HG03354 (cell line): ENCODE measurements at regions not wholly inside any gene's neighbourhood (a gene's known extent, or its start where the extent isn't known, plus 50 kb on each side); places are given as distances from the start of the nearest gene placed in this dataset.
"Not testable (repeated sequence)": the region's sequence is repeated elsewhere in the genome, so short reads cannot be mapped to it uniquely, and the experiment has no call there.

Experiments used
- ATAC-seq: cut with Tn5 transposase; IDR thresholded peaks from one replicate; pipeline ENCODE4 v1.9.1; 2021; ENCODE audit warnings: mild to moderate bottlenecking; ENCODE audit not compliant: unreplicated experiment, poor library complexity, severe bottlenecking

- ATAC-seq, result no peak
Measured at GRCh38 chr12:20047901-20048300, 320.4 kb upstream of the PDE3A start.

DNA sequence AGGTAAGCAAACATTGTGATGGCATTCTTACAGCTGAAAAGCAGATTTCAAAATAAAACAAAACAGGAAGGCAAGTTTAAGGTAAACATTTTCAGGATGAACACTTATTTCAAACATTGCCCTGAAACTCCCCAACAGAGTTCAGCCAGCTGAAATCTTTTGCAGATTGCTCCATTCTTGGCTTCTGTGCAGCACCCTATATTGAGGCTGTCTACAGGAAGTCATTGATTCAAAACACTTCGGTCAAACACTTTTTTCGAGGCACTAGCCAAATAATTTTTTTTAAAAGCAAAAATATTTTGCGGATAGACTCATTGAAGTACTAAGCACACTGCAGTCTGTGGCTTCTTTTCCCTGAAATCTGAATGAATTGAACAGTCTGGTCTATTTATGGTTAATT is 318.1 kb upstream of the PDE3A start:
- ATAC-seq, result no peak

DNA sequence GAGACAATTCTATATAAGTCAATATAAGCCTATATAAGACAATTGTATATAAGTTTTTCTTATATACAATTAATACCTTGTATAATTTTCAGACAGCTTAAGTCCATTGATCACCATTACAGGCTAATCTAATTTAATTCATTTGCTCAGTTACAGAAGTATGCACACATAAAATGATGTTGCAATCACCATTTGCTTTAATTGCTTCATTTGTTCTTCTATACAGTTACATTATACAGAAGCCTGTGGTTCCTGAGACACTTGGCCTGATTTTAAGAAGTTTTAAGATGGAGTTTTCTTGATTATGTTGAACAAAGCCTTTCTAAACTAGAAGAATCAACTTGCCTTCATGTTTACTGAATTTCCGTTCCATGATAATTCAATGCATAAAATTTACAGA is 314.6 kb upstream of the PDE3A start:
- no peak for ATAC-seq

DNA sequence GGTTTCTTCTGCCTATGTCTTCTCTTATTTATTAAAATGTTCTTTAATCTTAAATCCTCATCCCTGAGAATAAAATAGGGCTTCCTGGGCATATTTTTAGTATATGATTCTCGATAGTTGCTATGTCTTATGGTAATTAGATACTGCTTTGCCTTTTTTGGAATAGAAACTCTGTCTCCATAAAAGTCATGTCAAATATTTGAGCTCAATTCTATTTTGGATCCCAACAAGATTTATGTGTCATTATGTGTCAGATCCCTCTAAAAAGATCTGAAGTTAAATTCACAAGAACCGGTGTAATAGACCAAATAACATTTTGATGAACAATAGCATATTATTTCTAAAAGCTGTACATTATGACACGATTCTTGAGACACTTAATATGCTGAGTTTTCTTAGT is 312.5 kb upstream of the PDE3A start:
- ATAC-seq, result no peak

GRCh38 chr12:20057398-20057797 is 310.9 kb upstream of the PDE3A start:
- ATAC-seq, result no peak

DNA sequence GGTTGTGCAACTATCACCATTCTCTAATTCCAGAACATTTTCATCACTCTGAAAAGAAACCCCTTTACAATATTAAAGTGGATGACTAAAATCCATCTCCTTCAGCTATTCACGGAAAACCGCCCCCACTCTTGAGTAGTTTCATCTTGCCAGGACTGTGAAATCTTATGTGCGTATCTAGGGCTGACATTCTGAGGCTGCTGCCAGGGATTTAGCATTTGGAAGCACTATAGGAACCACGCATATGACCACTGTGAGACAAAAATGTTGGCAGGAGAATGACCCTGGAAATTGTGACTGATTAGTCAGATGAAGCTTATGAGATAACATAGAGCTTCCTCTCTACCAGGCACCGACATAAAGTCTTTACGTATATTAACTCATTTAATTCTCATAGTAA is 305.2 kb upstream of the PDE3A start:
- no peak for ATAC-seq

DNA sequence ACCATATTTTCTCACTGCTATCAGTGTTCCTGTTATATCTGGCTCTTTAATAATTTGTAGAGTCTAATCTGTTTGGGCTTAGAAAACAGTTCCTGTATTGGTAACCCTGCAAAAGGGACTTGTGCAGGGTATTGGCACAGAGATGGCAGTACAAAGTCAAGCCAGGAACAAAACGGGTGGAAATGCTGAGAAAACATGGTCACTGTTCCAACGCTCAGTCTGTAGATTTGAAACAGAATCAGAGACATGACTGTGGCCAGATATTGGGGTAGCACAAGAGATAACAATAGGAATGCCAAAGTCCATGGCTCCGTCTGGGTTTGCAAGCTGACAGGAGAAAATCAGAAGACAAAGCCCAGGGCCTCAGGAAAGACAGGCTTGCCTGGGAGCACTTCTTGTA is 290.7 kb upstream of the PDE3A start:
- ATAC-seq, result no peak

GRCh38 chr12:20089077-20089476 is 279.3 kb upstream of the PDE3A start:
- ATAC-seq, result no peak

DNA sequence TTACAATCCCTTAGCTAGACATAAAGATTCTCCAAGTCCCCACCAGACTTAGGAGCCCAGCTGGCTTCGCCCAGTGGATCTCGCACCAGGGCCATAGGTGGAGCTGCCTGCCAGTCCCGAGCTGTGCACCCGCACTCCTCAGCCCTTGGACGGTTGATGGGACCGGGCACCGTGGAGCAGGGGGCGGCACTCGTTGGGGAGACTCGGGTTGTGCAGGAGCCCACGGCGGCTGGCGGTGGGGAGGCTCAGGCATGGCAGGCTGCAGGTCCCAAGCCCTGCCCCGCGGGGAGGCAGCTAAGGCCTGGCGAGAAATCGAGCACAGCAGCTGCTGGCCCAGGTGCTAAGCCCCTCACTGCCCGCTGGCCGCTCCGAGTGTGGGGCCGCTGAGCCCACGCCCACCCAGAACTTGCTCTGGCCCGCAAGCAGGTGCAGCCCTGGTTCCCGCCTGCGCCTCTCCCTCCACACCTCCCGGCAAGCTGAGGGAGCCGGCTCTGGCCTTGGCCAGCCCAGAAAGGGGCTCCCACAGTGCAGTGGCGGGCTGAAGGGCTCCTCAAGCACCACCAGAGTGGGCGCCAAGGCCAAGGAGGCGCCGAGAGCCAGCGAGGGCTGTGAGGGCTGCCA is 275.0 kb upstream of the PDE3A start:
- ATAC-seq, result not testable (repeated sequence)

DNA sequence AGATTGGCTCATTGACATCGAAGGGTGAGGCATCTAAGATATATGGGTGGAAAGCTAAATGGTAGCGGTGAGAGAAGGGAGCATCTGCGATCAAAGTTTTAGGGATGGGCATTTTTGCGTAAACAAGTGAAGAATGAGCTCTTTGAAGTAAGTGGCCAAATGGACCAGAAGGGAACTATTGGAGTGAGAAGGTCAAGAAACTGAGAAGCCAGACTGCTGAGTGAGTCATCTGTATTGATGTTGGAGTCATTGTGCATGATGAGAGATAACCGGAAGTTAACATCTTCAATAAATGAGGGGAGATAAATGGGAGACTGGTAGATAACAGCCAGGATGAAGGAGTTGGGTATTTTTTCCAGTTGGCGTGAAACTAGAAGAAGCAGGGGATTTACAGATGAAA is 271.9 kb upstream of the PDE3A start:
- no peak for ATAC-seq

GRCh38 chr12:20097626-20098025 is 270.7 kb upstream of the PDE3A start:
- ATAC-seq, result no peak

GRCh38 chr12:20099395-20100183 is 268.7 kb upstream of the PDE3A start:
- no peak for ATAC-seq

- no peak for ATAC-seq
Measured at GRCh38 chr12:20101046-20101445, 267.3 kb upstream of the PDE3A start.

- ATAC-seq, result no peak
Measured at GRCh38 chr12:20105943-20106342, 262.4 kb upstream of the PDE3A start.

DNA sequence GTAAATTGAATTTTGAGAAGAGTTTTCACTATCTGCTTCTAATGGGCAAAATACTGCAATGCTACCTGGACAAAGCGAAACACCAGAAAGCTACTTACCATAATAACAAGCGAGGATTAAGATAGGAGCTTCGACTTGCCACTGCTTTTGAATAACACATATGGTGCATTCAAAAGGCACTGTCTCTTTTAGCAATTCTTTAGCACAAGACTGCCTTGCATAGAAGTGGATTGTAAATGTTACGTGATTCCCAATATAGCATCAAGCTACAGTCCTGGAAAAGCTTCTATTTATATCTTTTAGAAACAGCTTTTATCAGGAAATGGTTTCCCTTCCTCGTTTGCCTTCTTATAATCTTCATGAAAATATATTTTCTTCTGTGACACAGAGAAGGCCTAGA is 258.7 kb upstream of the PDE3A start:
- ATAC-seq, result no peak

DNA sequence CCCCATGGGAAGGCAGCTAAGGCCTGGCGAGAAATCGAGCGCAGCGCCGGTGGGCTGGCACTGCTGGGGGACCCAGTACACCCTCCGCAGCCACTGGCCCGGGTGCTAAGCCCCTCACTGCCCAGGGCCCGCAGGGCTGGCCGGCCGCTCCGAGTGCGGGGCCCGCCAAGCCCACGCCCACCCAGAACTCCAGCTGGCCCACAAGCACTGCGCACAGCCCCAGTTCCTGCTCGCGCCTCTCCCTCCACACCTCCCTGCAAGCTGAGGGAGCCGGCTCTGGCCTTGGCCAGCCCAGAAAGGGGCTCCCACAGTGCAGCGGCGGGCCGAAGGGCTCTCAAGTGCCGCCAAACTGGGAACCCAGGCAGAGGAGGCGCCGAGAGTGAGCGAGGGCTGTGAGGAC is 253.0 kb upstream of the PDE3A start:
- not testable (repeated sequence) for ATAC-seq

GRCh38 chr12:20119596-20120402 is 248.5 kb upstream of the PDE3A start:
- ATAC-seq, result no peak

GRCh38 chr12:20120403-20120725 is 248.0 kb upstream of the PDE3A start:
- no peak for ATAC-seq

GRCh38 chr12:20122274-20122673 is 246.1 kb upstream of the PDE3A start:
- no peak for ATAC-seq

- ATAC-seq, result no peak
Measured at GRCh38 chr12:20123465-20123864, 244.9 kb upstream of the PDE3A start.

DNA sequence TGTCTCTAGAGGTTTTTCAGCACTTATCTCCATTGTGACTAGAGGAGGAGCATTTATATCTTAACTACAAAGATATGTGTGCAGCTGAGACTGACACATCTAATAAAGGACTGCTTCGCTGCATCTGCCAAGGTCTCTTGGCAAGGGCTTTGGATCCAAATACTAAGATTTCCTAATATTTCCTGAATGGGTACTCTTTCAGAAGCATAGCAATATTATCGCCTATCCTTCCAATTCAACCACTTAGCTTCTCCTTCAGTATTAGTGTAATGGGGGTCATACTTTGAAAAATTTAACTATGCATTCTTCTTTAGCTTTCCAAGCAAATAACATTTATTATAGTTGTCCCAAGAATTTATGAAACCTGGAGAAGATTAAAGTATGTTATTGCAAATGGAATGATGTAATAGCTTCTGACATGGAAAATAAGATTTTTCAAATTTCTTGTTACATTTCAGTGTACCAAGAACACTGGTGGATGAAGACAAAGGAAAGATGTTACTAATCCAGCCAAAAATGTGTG is 243.0 kb upstream of the PDE3A start:
- ATAC-seq, result no peak
